IMR-90 (cell line): ENCODE measurements at regions not wholly inside any gene's neighbourhood (a gene's known extent, or its start where the extent isn't known, plus 50 kb on each side); places are given as distances from the start of the nearest gene placed in this dataset.

Source experiments
- ATAC-seq: fragments of 200-7000 bp; cut with Tn5 transposase; 2 replicates; pipeline ENCODE4 v1.9.1; 2020; ENCODE audit warnings: low read depth, mild to moderate bottlenecking, moderate library complexity
- BruUV-seq: library from RNA; stranded (reverse); fragments of 400-500 nt; replicated peaks from 2 replicates; lab custom pipeline; 2021; lab: Mats Ljungman, UMichigan
- CTCF ChIA-PET: fragments of 300-600 bp; formaldehyde crosslinking; extraction: SDS; loops from one replicate; lab custom pipeline; 2021; ENCODE audit warnings: antibody characterized with exemption; lab: Yijun Ruan, JAX
- POLR2A ChIA-PET: fragments of 300-600 bp; sonication (Branson Sonifier 250); formaldehyde crosslinking; loops from one replicate; lab custom pipeline; 2022; ENCODE audit warnings: antibody characterized with exemption; ENCODE audit not compliant: unreplicated experiment; lab: Charles Lee
- DNase-seq: peaks from one replicate; pipeline ENCODE4 v3.0.0; 2013
- H2AFZ ChIP-seq: replicated peaks from 2 replicates; pipeline ENCODE3; 2013; ENCODE audit warnings: low read length, mild to moderate bottlenecking; ENCODE audit not compliant: poor library complexity
- H2AK5ac ChIP-seq: 2 replicates; pipeline ENCODE4 v1.6.1; 2013; ENCODE audit warnings: low read depth, low read length, inconsistent platforms
- H2AK9ac ChIP-seq: replicated peaks from 2 replicates; pipeline ENCODE3; 2013; ENCODE audit warnings: mild to moderate bottlenecking, low read depth, low read length, moderate library complexity; ENCODE audit not compliant: poor library complexity
- H2BK120ac ChIP-seq: 2 replicates; pipeline ENCODE4 v1.6.1; 2013; ENCODE audit warnings: low read depth, low read length, inconsistent platforms
- H2BK15ac ChIP-seq: 3 replicates; pipeline ENCODE4 v1.6.1; 2013; ENCODE audit warnings: low read depth, low read length, inconsistent platforms
- H2BK20ac ChIP-seq: 2 replicates; pipeline ENCODE4 v1.6.1; 2013; ENCODE audit warnings: low read depth, mild to moderate bottlenecking, inconsistent platforms, low read length, moderate library complexity
- H2BK5ac ChIP-seq: 2 replicates; pipeline ENCODE4 v1.6.1; 2013; ENCODE audit warnings: mild to moderate bottlenecking, low read depth, low read length, inconsistent platforms; ENCODE audit not compliant: poor library complexity, severe bottlenecking
- H3K14ac ChIP-seq: replicated peaks from 2 replicates; pipeline ENCODE4 v1.6.1; 2013; ENCODE audit warnings: low read depth, low read length, inconsistent platforms
- H3K18ac ChIP-seq: 2 replicates; pipeline ENCODE4 v1.6.1; 2013; ENCODE audit warnings: low read depth, low read length, control low read depth
- H3K23ac ChIP-seq: 2 replicates; pipeline ENCODE4 v1.6.1; 2013; ENCODE audit warnings: low read depth, low read length, inconsistent platforms
- H3K27ac ChIP-seq: 2 replicates; pipeline ENCODE4 v1.5.1; 2013; ENCODE audit warnings: mild to moderate bottlenecking, control low read depth, low read length; ENCODE audit not compliant: insufficient read depth
- H3K27me3 ChIP-seq: 2 replicates; pipeline ENCODE4 v1.6.1; 2013; ENCODE audit warnings: low read length; ENCODE audit not compliant: control insufficient read depth, insufficient read depth
- H3K36me3 ChIP-seq: 2 replicates; pipeline ENCODE4 v1.6.1; 2013; ENCODE audit warnings: low read length, mixed read lengths; ENCODE audit not compliant: control insufficient read depth, insufficient read depth
- H3K4ac ChIP-seq: 2 replicates; pipeline ENCODE4 v1.6.1; 2013; ENCODE audit warnings: low read depth, low read length, inconsistent platforms
- H3K4me1 ChIP-seq: 2 replicates; pipeline ENCODE4 v1.6.1; 2013; ENCODE audit warnings: low read length, mixed read lengths; ENCODE audit not compliant: control insufficient read depth, insufficient read depth
- H3K4me2 ChIP-seq: 2 replicates; pipeline ENCODE4 v1.6.1; 2013; ENCODE audit warnings: low read depth, mild to moderate bottlenecking, control low read depth, low read length, moderate library complexity
- H3K4me3 ChIP-seq: 2 replicates; pipeline ENCODE4 v1.5.1; 2013; ENCODE audit warnings: low read depth, mild to moderate bottlenecking, control low read depth, low read length, moderate library complexity; ENCODE audit not compliant: insufficient read depth
- H3K56ac ChIP-seq: 2 replicates; pipeline ENCODE4 v1.6.1; 2013; ENCODE audit warnings: low read length, inconsistent platforms; ENCODE audit not compliant: insufficient read depth; ENCODE audit errors: extremely low read depth
- H3K79me1 ChIP-seq, 2 experiments: 2 replicates each; pipeline ENCODE4 v1.6.1; 2013; ENCODE audit warnings: low read length in 2 of 2, inconsistent platforms in 1 of 2, low read depth in 1 of 2
- H3K9ac ChIP-seq: 2 replicates; pipeline ENCODE4 v1.6.1; 2013; ENCODE audit warnings: low read depth, low read length, control low read depth
- H3K9me1 ChIP-seq: 2 replicates; pipeline ENCODE4 v1.6.1; 2013; ENCODE audit warnings: low read length, inconsistent platforms; ENCODE audit not compliant: insufficient read depth
- H3K9me3 ChIP-seq: 2 replicates; pipeline ENCODE4 v1.6.1; 2013; ENCODE audit warnings: low read length; ENCODE audit not compliant: control insufficient read depth, insufficient read depth
- H4K20me1 ChIP-seq: 2 replicates; pipeline ENCODE4 v1.6.1; 2013; ENCODE audit warnings: low read length, inconsistent platforms; ENCODE audit not compliant: insufficient read depth
- H4K5ac ChIP-seq: 2 replicates; pipeline ENCODE4 v1.6.1; 2013; ENCODE audit warnings: mild to moderate bottlenecking, low read depth, low read length, control low read depth
- H4K8ac ChIP-seq, 2 experiments: 2 replicates each; pipeline ENCODE4 v1.6.1; 2013; ENCODE audit warnings: low read depth in 2 of 2, low read length in 2 of 2, control low read depth in 1 of 2, inconsistent platforms in 1 of 2
- H4K91ac ChIP-seq: 2 replicates; pipeline ENCODE4 v1.6.1; 2013; ENCODE audit warnings: low read depth, low read length, inconsistent platforms; ENCODE audit not compliant: insufficient read depth
- CEBPB ChIP-seq: IDR thresholded peaks from 2 replicates; pipeline ENCODE4 v1.6.1; 2012; ENCODE audit warnings: low read depth, low read length, improper control_type of control experiment
- MAFK ChIP-seq: IDR thresholded peaks from 2 replicates; pipeline ENCODE4 v1.6.1; 2012; ENCODE audit warnings: low read depth, low read length, improper control_type of control experiment
- MAZ ChIP-seq: IDR thresholded peaks from 2 replicates; pipeline ENCODE4 v1.6.1; 2012; ENCODE audit warnings: low read depth, mild to moderate bottlenecking, low read length, improper control_type of control experiment, moderate library complexity, borderline replicate concordance
- NFE2L2 ChIP-seq: fragments of 150-350 bp; IDR thresholded peaks from 2 replicates; pipeline ENCODE4 v1.6.1; 2016; ENCODE audit warnings: low read depth, mild to moderate bottlenecking, low read length
- RFX5 ChIP-seq: IDR thresholded peaks from 2 replicates; pipeline ENCODE4 v1.8.0; 2012; ENCODE audit warnings: low read depth, mild to moderate bottlenecking, low read length, moderate library complexity
- SMC3 ChIP-seq: fragments of 150-350 bp; IDR thresholded peaks from 2 replicates; pipeline ENCODE4 v1.6.1; 2016; ENCODE audit warnings: low read depth, mild to moderate bottlenecking, antibody characterized with exemption, low read length, moderate library complexity
- USF2 ChIP-seq: fragments of 150-350 bp; IDR thresholded peaks from 2 replicates; pipeline ENCODE4 v1.6.1; 2017; ENCODE audit warnings: mild to moderate bottlenecking, antibody characterized with exemption, low read length, low read depth
- WGBS, 2 experiments: methylation state at CpG; one replicate each; pipeline versions ENCODE4 v1.1.5 to v1.1.7; 2013; ENCODE audit warnings: missing lambda C conversion rate in 2 of 2; ENCODE audit not compliant: insufficient read length in 1 of 2; ENCODE audit errors: extremely low coverage in 2 of 2; 5-methylcytosine and 5-hydroxymethylcytosine counted together
- dilution Hi-C: fragments of 300-500 bp; cut with HindIII; formaldehyde crosslinking; loops from one replicate; pipeline ENCODE4 v1.14.3; 2018; ENCODE audit warnings: low sequenced_read_pairs; ENCODE audit not compliant: unreplicated experiment
- in situ Hi-C: fragments of 300-500 bp; cut with MboI; formaldehyde crosslinking; loops from 3 replicates; pipeline ENCODE4 v1.14.3; 2019; ENCODE audit warnings: low sequenced_read_pairs, inconsistent platforms, mixed read lengths
- intact Hi-C: fragments of 100-400 bp; cut with micrococcal nuclease; formaldehyde crosslinking; loops from 2 replicates; pipeline ENCODE4 v1.10.0; 2022

- Histone ChIP-seq H3K79me1 (no peaks in the 10 kb centered on the region), H3K4ac (no peak overlapping the region; the same call in 1 of the 2 replicates), H4K8ac (no peak overlapping the region), H3K9ac (no peak overlapping the region), H4K91ac (no peak overlapping the region), H2AK9ac (no peak overlapping the region), H2AK5ac (no peak overlapping the region), H3K4me3 (no peak overlapping the region), H2BK20ac (no peak overlapping the region), H3K4me2 (no peak overlapping the region), H3K9me3 (no peaks in the 10 kb centered on the region), H3K9me1 (0 out of 2 replicates have a peak, but pooled peaks cover 3% of the 10 kb centered on the region), H4K5ac (no peak overlapping the region), H3K14ac (no peak overlapping the region), H3K4me1 (no peaks in the 10 kb centered on the region), H3K56ac (no peak overlapping the region), H2BK15ac (no peak overlapping the region), H3K23ac (no peak overlapping the region), H3K27me3 (no peaks in the 10 kb centered on the region), H3K18ac (no peak overlapping the region), H3K36me3 (no peaks in the 10 kb centered on the region), H2AFZ (no peak overlapping the region), H4K20me1 (no peaks in the 10 kb centered on the region), H2BK5ac (peak overlapping the region; percentile 15), H3K27ac (no peak overlapping the region), H2BK120ac (no peak overlapping the region)
- WGBS, 2 experiments: no CpG with 5 or more reads among the region's 2 CpGs
- intact Hi-C loops: no loop called here
- DNase-seq (peak; percentile 92), ATAC-seq (peak; percentile 80)
- dilution Hi-C loops: no loop called here
- TF ChIP-seq NFE2L2: no peak
- TF ChIP-seq MAZ: no peak
- no peak for TF ChIP-seq RFX5
- no peak for TF ChIP-seq USF2
- TF ChIP-seq CEBPB: peak; percentile 50
- TF ChIP-seq SMC3: no peak
- TF ChIP-seq MAFK: no peak
- no TSS peak for BruUV-seq
- ChIA-PET CTCF (no interaction called here), POLR2A (no interaction called here)
- in situ Hi-C loops: no loop called here
Measured at GRCh38 chr7:80054356-80054755, 80.3 kb upstream of the GNAI1 start.
